ENCODE measurements at regions not wholly inside any gene's neighbourhood (a gene's known extent, or its start where the extent isn't known, plus 50 kb on each side); places are given as distances from the start of the nearest gene placed in this dataset.
A peak's percentile ranks its signal among the peaks of the same experiment; 100 is the strongest.

GRCh38 chr4:58688568-58688967 is 1578.4 kb upstream of the IGFBP7 start:
- no peak for ATAC-seq

- ATAC-seq = no peak
Observed at GRCh38 chr4:58679886-58680285, 1569.7 kb upstream of the IGFBP7 start.

- ATAC-seq = no peak
Observed at GRCh38 chr4:58679051-58679450, 1568.9 kb upstream of the IGFBP7 start.

- no peak for ATAC-seq
Observed at GRCh38 chr4:58669783-58670182, 1559.6 kb upstream of the IGFBP7 start.

- no peak for ATAC-seq
Observed at GRCh38 chr4:58665649-58666048, 1555.5 kb upstream of the IGFBP7 start.

- no peak for ATAC-seq
Observed at GRCh38 chr4:58658701-58659100, 1548.5 kb upstream of the IGFBP7 start.

- no peak for ATAC-seq
Observed at GRCh38 chr4:58653251-58653650, 1543.1 kb upstream of the IGFBP7 start.

GRCh38 chr4:58649226-58649625 is 1539.0 kb upstream of the IGFBP7 start:
- ATAC-seq = no peak

GRCh38 chr4:58646126-58646525 is 1535.9 kb upstream of the IGFBP7 start:
- no peak for ATAC-seq

GRCh38 chr4:58644549-58644948 is 1534.4 kb upstream of the IGFBP7 start:
- ATAC-seq = no peak

GRCh38 chr4:58636381-58636780 is 1526.2 kb upstream of the IGFBP7 start:
- ATAC-seq = no peak

GRCh38 chr4:58617226-58617625 is 1507.0 kb upstream of the IGFBP7 start:
- ATAC-seq = no peak

GRCh38 chr4:58611012-58611411 is 1500.8 kb upstream of the IGFBP7 start:
- no peak for ATAC-seq

- ATAC-seq = no peak
Observed at GRCh38 chr4:58606303-58606702, 1496.1 kb upstream of the IGFBP7 start.

- no peak for ATAC-seq
Observed at GRCh38 chr4:58603951-58604350, 1493.8 kb upstream of the IGFBP7 start.

GRCh38 chr4:58602731-58603359 is 1492.7 kb upstream of the IGFBP7 start:
- ATAC-seq = no peak

GRCh38 chr4:58602022-58602421 is 1491.8 kb upstream of the IGFBP7 start:
- ATAC-seq = no peak

- no peak for ATAC-seq
Observed at GRCh38 chr4:58600290-58600689, 1490.1 kb upstream of the IGFBP7 start.

- ATAC-seq = peak; percentile 95
Observed at GRCh38 chr4:58590722-58591121, 1480.5 kb upstream of the IGFBP7 start.

- peak; percentile 98 for ATAC-seq
Observed at GRCh38 chr4:58587856-58588255, 1477.7 kb upstream of the IGFBP7 start.

GRCh38 chr4:58566260-58566659 is 1456.1 kb upstream of the IGFBP7 start:
- ATAC-seq = no peak

- no peak for ATAC-seq
Observed at GRCh38 chr4:58564695-58565475, 1454.7 kb upstream of the IGFBP7 start.

GRCh38 chr4:58561170-58561569 is 1451.0 kb upstream of the IGFBP7 start:
- ATAC-seq = no peak

GRCh38 chr4:58560736-58561135 is 1450.6 kb upstream of the IGFBP7 start:
- no peak for ATAC-seq
